ENCODE measurements at regions not wholly inside any gene's neighbourhood (a gene's known extent, or its start where the extent isn't known, plus 50 kb on each side); places are given as distances from the start of the nearest gene placed in this dataset.

GRCh38 chr5:21094619-21095018 lies 1106.6 kb upstream of the CDH18 start:
- H3K9me3 ChIP-seq (ENCODE audit: control insufficient read depth in 1 of 2, low read length in 2 of 2) = peaks cover 0 to 4% of the 10 kb centered on the region in 2 donors
- intact Hi-C loops (cut with micrococcal nuclease) = no loop called here
- ChIA-PET POLR2A (ENCODE audit: partially characterized antibody) (no interaction called here), CTCF (ENCODE audit: partially characterized antibody) (no interaction called here)
- H3K27me3 ChIP-seq (ENCODE audit: insufficient read depth, low read length) = no peaks in the 10 kb centered on the region
- H3K27ac ChIP-seq (ENCODE audit: low read depth, low read length) = no peak overlapping the region
- Mint-ChIP-seq H3K36me3 (no peaks in the 10 kb centered on the region), H3K27ac (no peak overlapping the region), H3K4me3 (no peak overlapping the region), H3K4me1 (no peaks in the 10 kb centered on the region), H3K27me3 (no peaks in the 10 kb centered on the region), H3K9me3 (peaks cover 2 to 17% (median 8%) of the 10 kb centered on the region in 8 donors)
- H3K4me3 ChIP-seq (ENCODE audit: low read length in 2 of 2) = no peak overlapping the region
- H3K36me3 ChIP-seq (ENCODE audit: insufficient read depth, low read length) = no peaks in the 10 kb centered on the region
- H3K4me1 ChIP-seq (ENCODE audit: insufficient read depth, low read length) = no peaks in the 10 kb centered on the region
- no peak for DNase-seq

GRCh38 chr5:21087766-21088165 lies 1099.8 kb upstream of the CDH18 start:
- Mint-ChIP-seq H3K4me1 (no peaks in the 10 kb centered on the region), H3K27me3 (no peaks in the 10 kb centered on the region), H3K27ac (no peak overlapping the region), H3K9me3 (peaks cover 2 to 17% (median 13%) of the 10 kb centered on the region in 8 donors), H3K36me3 (no peaks in the 10 kb centered on the region), H3K4me3 (no peak overlapping the region)
- Histone ChIP-seq H3K4me3 (ENCODE audit: low read length in 2 of 2) (no peak overlapping the region), H3K9me3 (ENCODE audit: control insufficient read depth in 1 of 2, low read length in 2 of 2) (no peaks in the 10 kb centered on the region), H3K27me3 (ENCODE audit: insufficient read depth, low read length) (no peaks in the 10 kb centered on the region), H3K27ac (ENCODE audit: low read depth, low read length) (no peak overlapping the region), H3K4me1 (ENCODE audit: insufficient read depth, low read length) (no peaks in the 10 kb centered on the region), H3K36me3 (ENCODE audit: insufficient read depth, low read length) (no peaks in the 10 kb centered on the region)
- intact Hi-C loops (cut with micrococcal nuclease) = no loop called here
- CTCF ChIA-PET (ENCODE audit: partially characterized antibody) = no interaction called here
- POLR2A ChIA-PET (ENCODE audit: partially characterized antibody) = no interaction called here
- DNase-seq = no peak

GRCh38 chr5:21085791-21086190 lies 1097.8 kb upstream of the CDH18 start:
- Histone ChIP-seq H3K9me3 (ENCODE audit: control insufficient read depth in 1 of 2, low read length in 2 of 2) (no peaks in the 10 kb centered on the region), H3K27me3 (ENCODE audit: insufficient read depth, low read length) (no peaks in the 10 kb centered on the region), H3K27ac (ENCODE audit: low read depth, low read length) (no peak overlapping the region), H3K36me3 (ENCODE audit: insufficient read depth, low read length) (no peaks in the 10 kb centered on the region), H3K4me1 (ENCODE audit: insufficient read depth, low read length) (no peaks in the 10 kb centered on the region), H3K4me3 (ENCODE audit: low read length in 2 of 2) (no peak overlapping the region)
- Mint-ChIP-seq H3K9me3 (peaks cover 0 to 13% (median 12%) of the 10 kb centered on the region in 8 donors), H3K36me3 (no peaks in the 10 kb centered on the region), H3K27ac (no peak overlapping the region), H3K27me3 (no peaks in the 10 kb centered on the region), H3K4me3 (no peak overlapping the region), H3K4me1 (no peaks in the 10 kb centered on the region)
- CTCF ChIA-PET (ENCODE audit: partially characterized antibody) = no interaction called here
- intact Hi-C loops (cut with micrococcal nuclease) = no loop called here
- DNase-seq = no peak
- POLR2A ChIA-PET (ENCODE audit: partially characterized antibody) = no interaction called here

GRCh38 chr5:21071986-21072385 lies 1084.0 kb upstream of the CDH18 start:
- H3K27ac ChIP-seq (ENCODE audit: low read depth, low read length) = no peak overlapping the region
- intact Hi-C loops (cut with micrococcal nuclease) = no loop called here
- no peak overlapping the region for H3K4me3 ChIP-seq (ENCODE audit: low read length in 2 of 2)
- DNase-seq = no peak
- POLR2A ChIA-PET (ENCODE audit: partially characterized antibody) = no interaction called here
- no peaks in the 10 kb centered on the region for H3K9me3 ChIP-seq (ENCODE audit: control insufficient read depth in 1 of 2, low read length in 2 of 2)
- CTCF ChIA-PET (ENCODE audit: partially characterized antibody) = no interaction called here
- H3K9me3 Mint-ChIP-seq = peaks cover 0 to 19% (median 5%) of the 10 kb centered on the region in 8 donors
- no peak overlapping the region for H3K27ac Mint-ChIP-seq
- H3K4me1 ChIP-seq (ENCODE audit: insufficient read depth, low read length) = no peaks in the 10 kb centered on the region
- H3K36me3 ChIP-seq (ENCODE audit: insufficient read depth, low read length) = no peaks in the 10 kb centered on the region
- H3K27me3 ChIP-seq (ENCODE audit: insufficient read depth, low read length) = no peaks in the 10 kb centered on the region
- H3K36me3 Mint-ChIP-seq = no peaks in the 10 kb centered on the region
- H3K27me3 Mint-ChIP-seq = no peaks in the 10 kb centered on the region
- no peak overlapping the region for H3K4me3 Mint-ChIP-seq
- no peaks in the 10 kb centered on the region for H3K4me1 Mint-ChIP-seq

- H3K9me3 Mint-ChIP-seq = peaks cover 0 to 19% (median 5%) of the 10 kb centered on the region in 8 donors
- ChIA-PET POLR2A (ENCODE audit: partially characterized antibody) (no interaction called here), CTCF (ENCODE audit: partially characterized antibody) (no interaction called here)
- H3K27me3 Mint-ChIP-seq = no peaks in the 10 kb centered on the region
- H3K4me1 Mint-ChIP-seq = no peaks in the 10 kb centered on the region
- no peak for DNase-seq
- intact Hi-C loops (cut with micrococcal nuclease) = no loop called here
- Histone ChIP-seq H3K9me3 (ENCODE audit: control insufficient read depth in 1 of 2, low read length in 2 of 2) (no peaks in the 10 kb centered on the region), H3K27me3 (ENCODE audit: insufficient read depth, low read length) (no peaks in the 10 kb centered on the region), H3K27ac (ENCODE audit: low read depth, low read length) (no peak overlapping the region), H3K4me3 (ENCODE audit: low read length in 2 of 2) (no peak overlapping the region), H3K4me1 (ENCODE audit: insufficient read depth, low read length) (no peaks in the 10 kb centered on the region), H3K36me3 (ENCODE audit: insufficient read depth, low read length) (no peaks in the 10 kb centered on the region)
- no peak overlapping the region for H3K4me3 Mint-ChIP-seq
- H3K27ac Mint-ChIP-seq = peak overlapping the region in 1 of 7 donors; percentile 29
- no peaks in the 10 kb centered on the region for H3K36me3 Mint-ChIP-seq
These were observed 1083.4 kb upstream of the CDH18 start for GRCh38 chr5:21071421-21071820.

GRCh38 chr5:21070858-21071257 lies 1082.9 kb upstream of the CDH18 start:
- H3K4me1 ChIP-seq (ENCODE audit: insufficient read depth, low read length) = no peaks in the 10 kb centered on the region
- no peaks in the 10 kb centered on the region for H3K9me3 ChIP-seq (ENCODE audit: control insufficient read depth in 1 of 2, low read length in 2 of 2)
- POLR2A ChIA-PET (ENCODE audit: partially characterized antibody) = no interaction called here
- no peaks in the 10 kb centered on the region for H3K36me3 ChIP-seq (ENCODE audit: insufficient read depth, low read length)
- H3K27ac ChIP-seq (ENCODE audit: low read depth, low read length) = no peak overlapping the region
- no peaks in the 10 kb centered on the region for H3K27me3 Mint-ChIP-seq
- no peaks in the 10 kb centered on the region for H3K36me3 Mint-ChIP-seq
- DNase-seq = no peak
- no peak overlapping the region for H3K4me3 ChIP-seq (ENCODE audit: low read length in 2 of 2)
- H3K4me3 Mint-ChIP-seq = no peak overlapping the region
- no peak overlapping the region for H3K27ac Mint-ChIP-seq
- intact Hi-C loops (cut with micrococcal nuclease) = no loop called here
- H3K4me1 Mint-ChIP-seq = no peaks in the 10 kb centered on the region
- CTCF ChIA-PET (ENCODE audit: partially characterized antibody) = no interaction called here
- H3K27me3 ChIP-seq (ENCODE audit: insufficient read depth, low read length) = no peaks in the 10 kb centered on the region
- H3K9me3 Mint-ChIP-seq = peaks cover 2 to 19% (median 5%) of the 10 kb centered on the region in 8 donors

- Histone ChIP-seq H3K4me3 (ENCODE audit: low read length in 2 of 2) (no peak overlapping the region), H3K36me3 (ENCODE audit: insufficient read depth, low read length) (no peaks in the 10 kb centered on the region), H3K4me1 (ENCODE audit: insufficient read depth, low read length) (no peaks in the 10 kb centered on the region), H3K27me3 (ENCODE audit: insufficient read depth, low read length) (no peaks in the 10 kb centered on the region), H3K27ac (ENCODE audit: low read depth, low read length) (no peak overlapping the region), H3K9me3 (ENCODE audit: control insufficient read depth in 1 of 2, low read length in 2 of 2) (no peaks in the 10 kb centered on the region)
- Mint-ChIP-seq H3K4me1 (no peaks in the 10 kb centered on the region), H3K27me3 (no peaks in the 10 kb centered on the region), H3K36me3 (no peaks in the 10 kb centered on the region), H3K27ac (no peak overlapping the region), H3K9me3 (peaks cover 0 to 25% (median 9%) of the 10 kb centered on the region in 8 donors), H3K4me3 (no peak overlapping the region)
- ChIA-PET CTCF (ENCODE audit: partially characterized antibody) (no interaction called here), POLR2A (ENCODE audit: partially characterized antibody) (no interaction called here)
- no peak for DNase-seq
- intact Hi-C loops (cut with micrococcal nuclease) = no loop called here
These were observed 1079.7 kb upstream of the CDH18 start for GRCh38 chr5:21067724-21068123.

GRCh38 chr5:21063146-21063545 lies 1075.1 kb upstream of the CDH18 start:
- Histone ChIP-seq H3K4me1 (ENCODE audit: insufficient read depth, low read length) (no peaks in the 10 kb centered on the region), H3K27ac (ENCODE audit: low read depth, low read length) (no peak overlapping the region), H3K4me3 (ENCODE audit: low read length in 2 of 2) (no peak overlapping the region), H3K36me3 (ENCODE audit: insufficient read depth, low read length) (no peaks in the 10 kb centered on the region), H3K27me3 (ENCODE audit: insufficient read depth, low read length) (no peaks in the 10 kb centered on the region), H3K9me3 (ENCODE audit: control insufficient read depth in 1 of 2, low read length in 2 of 2) (no peaks in the 10 kb centered on the region)
- H3K36me3 Mint-ChIP-seq = no peaks in the 10 kb centered on the region
- H3K27ac Mint-ChIP-seq = no peak overlapping the region
- POLR2A ChIA-PET (ENCODE audit: partially characterized antibody) = no interaction called here
- intact Hi-C loops (cut with micrococcal nuclease) = no loop called here
- DNase-seq = peak in 1 of 5 donors; percentile 18
- H3K4me1 Mint-ChIP-seq = no peaks in the 10 kb centered on the region
- no peak overlapping the region for H3K4me3 Mint-ChIP-seq
- peaks cover 0 to 36% (median 9%) of the 10 kb centered on the region in 8 donors for H3K9me3 Mint-ChIP-seq
- CTCF ChIA-PET (ENCODE audit: partially characterized antibody) = no interaction called here
- no peaks in the 10 kb centered on the region for H3K27me3 Mint-ChIP-seq

Measured in CD4-positive, alpha-beta memory T cell (primary cell).